HG03354 (cell line): ENCODE measurements at regions not wholly inside any gene's neighbourhood (a gene's known extent, or its start where the extent isn't known, plus 50 kb on each side); places are given as distances from the start of the nearest gene placed in this dataset.

Source experiments
- ATAC-seq: cut with Tn5 transposase; IDR thresholded peaks from one replicate; pipeline ENCODE4 v1.9.1; 2021; ENCODE audit warnings: mild to moderate bottlenecking; ENCODE audit not compliant: unreplicated experiment, poor library complexity, severe bottlenecking

- ATAC-seq = no peak
Measured at GRCh38 chr11:121814296-121814695, 301.7 kb downstream of the BLID start.

DNA sequence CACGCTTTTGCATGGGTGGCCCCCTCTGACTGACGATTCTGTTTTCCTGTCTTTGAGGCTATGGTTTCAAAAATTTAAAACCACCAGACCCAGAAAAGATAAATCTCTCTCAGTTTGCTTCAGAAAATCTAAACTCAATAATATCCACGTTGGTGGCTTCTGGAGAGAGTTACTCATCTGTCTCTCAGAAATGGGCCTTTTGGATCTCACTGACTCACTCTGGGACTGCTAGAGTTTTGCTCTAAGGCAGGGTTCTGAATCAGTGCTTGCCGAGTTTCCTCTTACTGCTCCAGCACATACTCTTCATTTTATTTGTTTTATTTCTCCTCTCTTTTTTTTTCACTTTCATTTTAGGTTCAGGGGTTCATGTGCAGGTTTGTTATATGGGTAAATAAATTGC lies 305.7 kb downstream of the BLID start:
- no peak for ATAC-seq

GRCh38 chr11:121808096-121808495 lies 307.9 kb downstream of the BLID start:
- no peak for ATAC-seq

- ATAC-seq = no peak
Measured at GRCh38 chr11:121807051-121807450, 309.0 kb downstream of the BLID start.

DNA sequence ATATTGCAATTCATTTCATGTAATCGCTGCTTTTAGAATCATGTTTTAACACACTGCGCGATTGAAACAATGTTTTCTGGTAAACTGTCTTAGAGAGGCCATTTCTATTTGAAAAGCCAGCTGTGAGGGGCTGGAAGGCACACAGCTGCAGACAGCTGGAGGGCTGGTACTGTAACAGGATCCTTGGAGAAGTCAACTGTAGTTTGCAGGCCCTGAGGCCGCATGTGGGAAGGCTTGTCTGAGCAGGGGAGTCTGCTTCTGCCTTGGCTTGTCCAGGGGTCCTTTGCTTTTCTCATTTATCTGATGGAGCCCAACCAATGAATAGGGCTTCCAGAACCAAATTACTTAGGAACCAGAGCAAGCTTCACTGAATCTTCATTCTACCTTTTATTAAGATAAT lies 313.5 kb downstream of the BLID start:
- ATAC-seq = no peak

GRCh38 chr11:121801781-121802180 lies 314.2 kb downstream of the BLID start:
- ATAC-seq = no peak

DNA sequence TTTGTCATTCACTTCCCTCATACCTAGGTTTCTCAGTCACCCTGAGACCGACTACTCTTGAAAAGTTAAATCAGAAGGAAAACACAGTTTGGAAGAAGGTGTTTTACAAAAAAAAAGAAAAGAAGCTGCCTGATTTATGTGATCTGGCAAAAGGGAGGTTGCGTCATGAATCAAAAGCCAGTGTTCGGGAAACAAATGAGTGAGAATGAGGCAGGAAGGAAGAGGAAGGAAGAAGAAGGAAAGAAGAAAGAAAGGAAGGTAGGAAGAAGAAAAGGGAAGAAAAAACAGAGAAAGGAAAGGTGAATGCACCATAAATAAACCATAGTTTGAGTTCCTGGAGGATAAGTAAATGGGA lies 314.6 kb downstream of the BLID start:
- ATAC-seq = no peak

- ATAC-seq = no peak
Measured at GRCh38 chr11:121800731-121801393, 315.2 kb downstream of the BLID start.

DNA sequence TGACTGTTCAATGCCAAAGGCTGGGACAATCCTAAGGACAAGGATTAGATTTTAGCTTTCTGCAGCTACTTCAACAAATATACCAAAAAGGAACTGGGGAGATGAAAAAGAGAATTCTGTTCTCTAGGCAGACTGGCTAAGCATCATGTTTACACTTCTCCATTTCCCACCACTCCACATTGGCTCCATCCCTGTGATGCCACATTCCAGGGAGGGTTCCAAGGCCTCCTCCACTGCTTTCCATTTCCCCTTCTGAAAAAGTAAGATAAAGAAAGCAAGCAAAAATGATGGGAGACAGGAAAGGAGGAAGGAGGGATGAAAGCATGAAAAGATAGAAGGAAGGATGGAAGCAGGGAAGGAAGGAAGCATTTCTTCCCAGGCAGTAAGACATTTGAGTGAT lies 315.8 kb downstream of the BLID start:
- no peak for ATAC-seq

- ATAC-seq = no peak
Measured at GRCh38 chr11:121797496-121797895, 318.5 kb downstream of the BLID start.

- no peak for ATAC-seq
Measured at GRCh38 chr11:121795174-121795573, 320.8 kb downstream of the BLID start.

DNA sequence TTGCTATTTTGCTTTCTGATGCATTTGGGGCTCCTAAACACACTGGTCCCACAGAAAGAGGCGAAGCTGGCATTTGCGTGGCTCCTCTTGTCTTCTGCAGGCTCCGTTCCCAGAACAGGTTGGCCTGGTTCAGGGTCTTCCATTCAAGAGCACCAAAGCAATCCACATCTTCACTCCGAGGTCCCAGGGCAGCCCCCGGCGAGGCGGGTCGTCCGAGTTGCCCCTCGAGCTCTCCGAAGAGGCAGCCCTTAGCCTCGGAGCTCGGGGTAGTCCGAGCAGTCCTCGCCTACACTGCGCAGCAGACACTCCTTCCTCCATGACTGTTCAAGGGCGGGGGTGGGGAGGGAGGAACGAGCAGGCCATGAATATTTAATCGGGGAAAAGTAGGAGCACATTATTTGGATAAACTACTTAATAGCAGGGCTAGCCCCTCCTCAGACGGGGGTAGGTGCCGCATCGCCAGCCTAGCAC lies 321.3 kb downstream of the BLID start:
- ATAC-seq = no peak

DNA sequence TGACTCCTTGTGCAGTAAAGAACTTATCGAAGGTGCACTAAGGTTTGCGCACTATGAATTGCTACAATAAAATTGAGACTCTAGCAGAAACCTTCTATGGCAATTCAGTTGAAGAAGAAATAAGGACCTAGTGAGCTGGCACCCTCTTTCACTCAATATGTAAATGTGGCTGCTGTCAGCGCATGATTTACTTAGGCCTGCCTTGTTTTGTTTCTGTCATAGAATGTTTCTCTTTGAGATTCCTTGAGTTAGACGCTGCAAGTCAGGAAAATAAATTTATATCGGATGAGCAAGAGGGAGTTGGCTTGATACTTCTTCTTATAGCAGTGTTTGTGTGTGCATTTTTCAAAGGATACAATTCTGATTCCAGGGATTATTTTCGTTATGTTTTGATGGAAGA lies 322.1 kb downstream of the BLID start:
- ATAC-seq = no peak

- no peak for ATAC-seq
Measured at GRCh38 chr11:121793291-121793690, 322.7 kb downstream of the BLID start.

DNA sequence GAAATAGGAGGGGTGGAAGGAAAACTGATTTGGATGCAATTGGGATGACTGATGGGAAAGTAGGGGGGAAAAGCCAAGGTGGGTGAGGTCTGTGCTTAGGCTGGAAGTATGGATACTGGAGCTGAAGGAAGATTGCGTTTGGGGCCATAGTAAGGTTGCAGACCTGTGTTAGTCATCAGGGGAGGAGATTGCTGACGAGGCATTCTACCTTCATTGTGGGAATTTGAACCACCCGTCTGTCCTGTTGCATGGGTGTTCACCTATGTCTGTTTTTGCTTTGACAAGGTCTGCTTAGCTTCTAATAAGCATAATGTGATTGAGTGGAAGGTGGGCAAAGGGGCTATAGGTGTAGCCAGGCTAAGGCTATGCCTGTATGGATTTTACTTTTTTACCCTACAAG lies 323.8 kb downstream of the BLID start:
- ATAC-seq = no peak

GRCh38 chr11:121790430-121790829 lies 325.6 kb downstream of the BLID start:
- ATAC-seq = no peak

DNA sequence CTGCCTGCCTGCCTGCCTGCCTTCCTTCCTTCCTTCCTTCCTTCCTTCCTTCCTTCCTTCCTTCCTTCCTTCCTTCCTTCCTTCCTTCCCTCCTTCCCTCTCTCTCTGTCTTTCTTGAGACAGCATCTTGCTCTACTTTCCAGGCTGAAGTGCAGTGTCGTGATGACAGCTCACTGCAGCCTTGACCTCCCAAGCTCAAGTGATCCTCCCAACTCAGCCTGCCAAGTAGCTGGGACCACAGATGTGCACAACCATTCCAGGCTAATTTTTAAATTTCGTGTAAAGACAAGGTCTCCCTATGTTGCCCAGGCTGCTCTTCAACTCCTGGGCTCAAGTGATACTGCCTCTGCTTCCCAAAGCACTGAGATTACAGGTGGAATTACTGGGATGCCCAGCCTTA lies 328.2 kb upstream of the SORL1-AS1 start:
- ATAC-seq = no peak

DNA sequence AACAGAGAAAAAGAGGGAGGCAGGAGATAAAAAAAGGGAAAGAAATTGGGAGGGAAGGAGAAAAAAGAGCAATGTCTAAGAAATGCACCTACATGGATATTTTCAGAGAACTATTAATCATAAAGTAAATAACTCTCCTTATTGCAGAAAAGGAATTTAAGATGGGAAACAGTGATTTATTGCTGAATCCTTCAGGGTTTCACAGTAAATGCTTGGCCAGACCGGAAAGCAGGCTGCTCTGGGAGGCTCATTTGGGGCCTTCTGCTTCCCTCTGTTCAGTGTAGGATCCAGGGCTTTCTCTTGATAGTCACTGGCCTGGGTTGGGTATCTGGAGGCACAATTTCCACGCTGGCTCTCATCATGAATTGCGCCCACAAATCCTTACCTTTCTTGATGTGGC lies 324.3 kb upstream of the SORL1-AS1 start:
- ATAC-seq = no peak

GRCh38 chr11:121775276-121775675 lies 322.5 kb upstream of the SORL1-AS1 start:
- ATAC-seq = no peak

GRCh38 chr11:121773076-121773475 lies 320.3 kb upstream of the SORL1-AS1 start:
- no peak for ATAC-seq

GRCh38 chr11:121770939-121771595 lies 318.3 kb upstream of the SORL1-AS1 start:
- ATAC-seq = no peak

- ATAC-seq = no peak
Measured at GRCh38 chr11:121769191-121769590, 316.4 kb upstream of the SORL1-AS1 start.
